Nephron progenitor cell (in vitro differentiated cells): ENCODE measurements at regions not wholly inside any gene's neighbourhood (a gene's known extent, or its start where the extent isn't known, plus 50 kb on each side); places are given as distances from the start of the nearest gene placed in this dataset.
A peak's percentile ranks its signal among the peaks of the same experiment; 100 is the strongest.

Experiments used
- DNase-seq: peaks from one replicate; pipeline ENCODE4 v3.0.0; 2021
- H3K27ac Mint-ChIP-seq: 2 replicates; pipeline ENCODE4 v1.8.0; 2021; ENCODE audit warnings: mild to moderate bottlenecking, moderate library complexity, mixed read lengths
- H3K27me3 Mint-ChIP-seq: 2 replicates; pipeline ENCODE4 v1.8.0; 2021; ENCODE audit warnings: mild to moderate bottlenecking, low read depth, mixed read lengths; ENCODE audit not compliant: poor library complexity
- H3K36me3 Mint-ChIP-seq: 2 replicates; pipeline ENCODE4 v1.8.0; 2021; ENCODE audit warnings: low read depth, mixed read lengths
- H3K4me1 Mint-ChIP-seq: 2 replicates; pipeline ENCODE4 v1.8.0; 2021; ENCODE audit warnings: mixed read lengths
- H3K4me3 Mint-ChIP-seq: 2 replicates; pipeline ENCODE4 v1.8.0; 2021; ENCODE audit warnings: mild to moderate bottlenecking, moderate library complexity, mixed read lengths
- H3K9me3 Mint-ChIP-seq: 2 replicates; pipeline ENCODE4 v1.8.0; 2021; ENCODE audit warnings: mild to moderate bottlenecking, moderate library complexity, mixed read lengths
- CTCF ChIP-seq: fragments of 200-600 bp; sonication (generic); IDR thresholded peaks from 2 replicates; pipeline ENCODE4 v1.5.0; 2021; ENCODE audit warnings: antibody characterized with exemption

- TF ChIP-seq CTCF, result no peak
- no peaks in the 10 kb centered on the region for H3K36me3 Mint-ChIP-seq
- peak overlapping the region; percentile 53 for H3K27ac Mint-ChIP-seq
- peaks cover 6% of the 10 kb centered on the region for H3K4me1 Mint-ChIP-seq
- H3K27me3 Mint-ChIP-seq, result peaks cover 11% of the 10 kb centered on the region
- no peak overlapping the region for H3K4me3 Mint-ChIP-seq
- no peak for DNase-seq
- H3K9me3 Mint-ChIP-seq, result no peaks in the 10 kb centered on the region
Measured at GRCh38 chr1:67524143-67525052, 94.2 kb upstream of the SERBP1 start.

- peaks cover 11% of the 10 kb centered on the region for H3K27me3 Mint-ChIP-seq
- no peak overlapping the region for H3K27ac Mint-ChIP-seq
Measured at GRCh38 chr1:67525053-67525760, 95.0 kb upstream of the SERBP1 start.

GRCh38 chr1:67528141-67528540, 97.9 kb upstream of the SERBP1 start:
- no peaks in the 10 kb centered on the region for H3K9me3 Mint-ChIP-seq
- peaks cover 11% of the 10 kb centered on the region for H3K27me3 Mint-ChIP-seq
- no peak overlapping the region for H3K27ac Mint-ChIP-seq
- H3K36me3 Mint-ChIP-seq, result no peaks in the 10 kb centered on the region
- peaks cover 6% of the 10 kb centered on the region for H3K4me1 Mint-ChIP-seq
- no peak for TF ChIP-seq CTCF
- H3K4me3 Mint-ChIP-seq, result no peak overlapping the region
- DNase-seq, result no peak

More at GRCh38 chr1:67525053-67525760, 95.0 kb upstream of the SERBP1 start:
- Mint-ChIP-seq H3K9me3 (no peaks in the 10 kb centered on the region), H3K4me1 (peaks cover 6% of the 10 kb centered on the region), H3K4me3 (no peak overlapping the region), H3K36me3 (no peaks in the 10 kb centered on the region)
- no peak for DNase-seq
- no peak for TF ChIP-seq CTCF

GRCh38 chr1:67530071-67530470, 99.9 kb upstream of the SERBP1 start:
- no peaks in the 10 kb centered on the region for H3K36me3 Mint-ChIP-seq
- no peak overlapping the region for H3K4me3 Mint-ChIP-seq
- no peaks in the 10 kb centered on the region for H3K9me3 Mint-ChIP-seq
- H3K4me1 Mint-ChIP-seq, result peaks cover 8% of the 10 kb centered on the region
- no peak for DNase-seq
- peaks cover 7% of the 10 kb centered on the region for H3K27me3 Mint-ChIP-seq
- H3K27ac Mint-ChIP-seq, result no peak overlapping the region
- TF ChIP-seq CTCF, result no peak

- no peak overlapping the region for H3K4me3 Mint-ChIP-seq
- peaks cover 11% of the 10 kb centered on the region for H3K4me1 Mint-ChIP-seq
- H3K9me3 Mint-ChIP-seq, result no peaks in the 10 kb centered on the region
- DNase-seq, result peak; percentile 32
- peaks cover 3% of the 10 kb centered on the region for H3K27me3 Mint-ChIP-seq
- no peak overlapping the region for H3K27ac Mint-ChIP-seq
- TF ChIP-seq CTCF, result peak; percentile 61
- no peaks in the 10 kb centered on the region for H3K36me3 Mint-ChIP-seq
Measured at GRCh38 chr1:67532452-67533216, 102.4 kb upstream of the SERBP1 start.
